ENCODE measurements at regions not wholly inside any gene's neighbourhood (a gene's known extent, or its start where the extent isn't known, plus 50 kb on each side); places are given as distances from the start of the nearest gene placed in this dataset.

DNA sequence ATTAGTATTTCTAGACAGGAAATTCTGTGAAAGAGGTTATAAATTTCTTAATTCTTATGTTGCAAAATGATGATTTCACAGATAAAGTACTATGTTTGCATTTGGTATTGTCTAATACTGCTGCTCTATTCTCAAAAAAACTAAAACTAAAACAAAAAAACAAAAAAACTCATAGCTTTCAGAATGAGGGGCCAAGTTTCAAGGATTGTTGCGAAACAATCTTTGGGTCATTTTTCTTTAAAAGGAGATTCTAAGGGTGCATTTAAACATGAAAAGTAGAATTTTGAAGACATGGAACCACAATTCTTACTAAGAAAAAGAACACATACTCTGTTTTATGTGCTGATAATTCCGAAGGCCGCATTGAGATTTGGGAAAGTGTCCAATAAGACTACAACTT, 645.1 kb downstream of the ADGRL2 start:
- no peaks in the 10 kb centered on the region for H3K4me1 ChIP-seq
- peaks cover 0 to under 1% of the 10 kb centered on the region in 2 donors for H3K9me3 ChIP-seq
- H3K27me3 ChIP-seq: no peaks in the 10 kb centered on the region
- no peak overlapping the region for H3K27ac ChIP-seq
- H3K4me3 ChIP-seq: no peak overlapping the region
- DNase-seq (peak in 2 of 4 donors; percentile 27 to 40), ATAC-seq (no peak)
- intact Hi-C loops (cut with DNase I): no loop called here
- TF ChIP-seq, protein P1, sequence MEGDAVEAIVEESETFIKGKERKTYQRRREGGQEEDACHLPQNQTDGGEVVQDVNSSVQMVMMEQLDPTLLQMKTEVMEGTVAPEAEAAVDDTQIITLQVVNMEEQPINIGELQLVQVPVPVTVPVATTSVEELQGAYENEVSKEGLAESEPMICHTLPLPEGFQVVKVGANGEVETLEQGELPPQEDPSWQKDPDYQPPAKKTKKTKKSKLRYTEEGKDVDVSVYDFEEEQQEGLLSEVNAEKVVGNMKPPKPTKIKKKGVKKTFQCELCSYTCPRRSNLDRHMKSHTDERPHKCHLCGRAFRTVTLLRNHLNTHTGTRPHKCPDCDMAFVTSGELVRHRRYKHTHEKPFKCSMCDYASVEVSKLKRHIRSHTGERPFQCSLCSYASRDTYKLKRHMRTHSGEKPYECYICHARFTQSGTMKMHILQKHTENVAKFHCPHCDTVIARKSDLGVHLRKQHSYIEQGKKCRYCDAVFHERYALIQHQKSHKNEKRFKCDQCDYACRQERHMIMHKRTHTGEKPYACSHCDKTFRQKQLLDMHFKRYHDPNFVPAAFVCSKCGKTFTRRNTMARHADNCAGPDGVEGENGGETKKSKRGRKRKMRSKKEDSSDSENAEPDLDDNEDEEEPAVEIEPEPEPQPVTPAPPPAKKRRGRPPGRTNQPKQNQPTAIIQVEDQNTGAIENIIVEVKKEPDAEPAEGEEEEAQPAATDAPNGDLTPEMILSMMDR (IDR thresholded peaks at IDR 0.05): no peak
- H3K36me3 ChIP-seq: no peaks in the 10 kb centered on the region

DNA sequence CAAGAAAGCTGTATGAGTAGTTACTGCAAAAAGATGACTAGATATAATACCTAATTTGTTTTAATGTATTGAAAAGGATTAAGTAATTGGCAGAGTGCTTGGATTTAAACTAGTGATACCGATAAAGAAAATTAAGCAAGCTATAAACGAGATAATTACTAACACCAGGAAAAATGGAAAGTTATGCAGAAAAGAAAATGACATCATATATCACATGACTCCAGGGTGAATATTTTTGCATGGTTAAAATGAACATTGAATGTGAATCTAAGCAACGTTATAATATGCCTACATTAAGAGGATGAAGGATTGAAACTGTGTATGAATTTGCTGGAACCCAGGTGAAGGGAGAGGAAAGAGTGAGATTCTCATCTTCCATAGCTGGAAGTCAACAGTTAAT, 644.4 kb downstream of the ADGRL2 start:
- ATAC-seq (no peak), DNase-seq (no peak)
- no peak overlapping the region for H3K27ac ChIP-seq
- H3K36me3 ChIP-seq: no peaks in the 10 kb centered on the region
- intact Hi-C loops (cut with DNase I): no loop called here
- no peaks in the 10 kb centered on the region for H3K4me1 ChIP-seq
- TF ChIP-seq, protein P1 (IDR thresholded peaks at IDR 0.05): no peak
- H3K9me3 ChIP-seq: no peaks in the 10 kb centered on the region
- no peak overlapping the region for H3K4me3 ChIP-seq
- H3K27me3 ChIP-seq: no peaks in the 10 kb centered on the region

DNA sequence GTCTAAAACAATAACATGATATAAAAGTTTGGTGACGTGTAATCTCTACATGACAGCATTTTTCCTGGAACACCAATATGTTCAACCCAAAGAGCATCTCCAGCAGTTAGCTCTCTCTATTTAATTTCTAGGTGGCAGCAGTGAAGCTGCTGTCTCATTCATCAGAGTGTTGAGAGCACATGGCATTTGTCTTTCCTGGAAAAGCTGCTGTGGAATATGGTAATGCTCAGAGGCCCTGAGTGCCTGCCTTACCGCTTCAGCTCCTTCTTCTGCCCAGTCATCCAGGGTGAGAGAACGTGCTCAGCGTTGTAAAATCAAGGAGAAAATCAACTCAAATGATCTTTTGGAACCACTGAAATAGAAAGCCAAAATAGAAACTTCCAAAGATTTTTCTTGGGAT, 640.7 kb downstream of the ADGRL2 start:
- intact Hi-C loops (cut with DNase I): no loop called here
- Histone ChIP-seq H3K4me3 (no peak overlapping the region), H3K27me3 (no peaks in the 10 kb centered on the region), H3K9me3 (no peaks in the 10 kb centered on the region), H3K36me3 (no peaks in the 10 kb centered on the region), H3K4me1 (no peaks in the 10 kb centered on the region), H3K27ac (no peak overlapping the region)
- TF ChIP-seq, protein P1 (IDR thresholded peaks at IDR 0.05): no peak
- DNase-seq (no peak), ATAC-seq (no peak)

DNA sequence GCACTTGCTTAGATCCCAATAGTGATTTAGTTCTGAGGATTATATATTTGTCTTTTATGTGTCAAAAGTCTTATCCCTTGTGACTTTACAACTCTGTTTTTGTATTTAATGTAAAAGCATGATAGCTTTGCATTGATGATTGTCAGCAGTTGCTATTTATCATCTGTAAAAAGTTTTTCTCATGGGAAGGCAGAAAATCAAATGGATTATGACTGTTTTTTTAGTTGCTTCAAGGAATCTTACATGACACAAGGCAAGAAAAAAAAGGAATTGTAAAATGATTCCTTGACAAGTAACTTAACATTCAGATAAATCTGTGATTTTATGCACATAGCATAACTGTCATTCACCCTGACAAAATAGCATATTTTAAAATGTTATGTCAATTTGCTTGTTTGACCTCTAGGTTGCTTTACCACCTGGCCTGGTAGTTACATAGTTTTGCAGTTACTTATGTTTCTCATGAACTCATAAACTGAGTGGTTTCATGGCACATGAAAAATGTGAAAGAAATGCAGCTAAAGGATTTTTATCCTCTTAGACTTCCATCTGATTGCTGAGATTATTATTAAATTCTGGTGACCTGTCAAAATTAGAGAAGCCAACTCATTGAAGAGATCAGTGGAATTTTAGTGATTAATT, 622.6 kb downstream of the ADGRL2 start:
- no peaks in the 10 kb centered on the region for H3K27me3 ChIP-seq
- ATAC-seq: no peak
- TF ChIP-seq, protein P1 (IDR thresholded peaks at IDR 0.05): no peak
- intact Hi-C loops (cut with DNase I): no loop called here
- H3K4me3 ChIP-seq: no peak overlapping the region
- H3K36me3 ChIP-seq: no peaks in the 10 kb centered on the region
- H3K27ac ChIP-seq: no peak overlapping the region
- no peaks in the 10 kb centered on the region for H3K9me3 ChIP-seq
- no peak for DNase-seq
- no peaks in the 10 kb centered on the region for H3K4me1 ChIP-seq

DNA sequence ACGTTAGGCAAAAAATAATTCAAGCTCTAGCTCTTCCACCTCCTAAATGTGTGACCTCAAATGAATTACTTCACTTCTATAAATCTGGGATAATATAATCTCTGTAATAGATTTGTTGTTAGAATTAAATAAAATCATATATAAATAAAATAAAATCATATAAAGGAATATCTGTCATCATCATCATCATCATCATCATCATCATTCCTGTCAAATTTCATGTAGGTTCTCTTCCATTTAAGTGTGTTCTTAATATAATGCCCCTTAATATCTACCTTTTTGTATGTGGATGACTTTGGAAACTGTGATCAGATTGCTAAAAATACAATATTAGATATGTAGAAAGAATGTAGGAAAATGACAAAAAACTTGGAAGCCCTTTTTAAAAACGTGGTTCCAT, 621.0 kb downstream of the ADGRL2 start:
- TF ChIP-seq, protein P1 (IDR thresholded peaks at IDR 0.05): no peak
- no peaks in the 10 kb centered on the region for H3K27me3 ChIP-seq
- ATAC-seq: no peak
- H3K27ac ChIP-seq: no peak overlapping the region
- H3K36me3 ChIP-seq: no peaks in the 10 kb centered on the region
- H3K4me1 ChIP-seq: no peaks in the 10 kb centered on the region
- no peak for DNase-seq
- H3K4me3 ChIP-seq: no peak overlapping the region
- H3K9me3 ChIP-seq: no peaks in the 10 kb centered on the region
- intact Hi-C loops (cut with DNase I): no loop called here

Measured in left lung (tissue), 4 donors.